ENCODE measurements at regions not wholly inside any gene's neighbourhood (a gene's known extent, or its start where the extent isn't known, plus 50 kb on each side); places are given as distances from the start of the nearest gene placed in this dataset.

DNA sequence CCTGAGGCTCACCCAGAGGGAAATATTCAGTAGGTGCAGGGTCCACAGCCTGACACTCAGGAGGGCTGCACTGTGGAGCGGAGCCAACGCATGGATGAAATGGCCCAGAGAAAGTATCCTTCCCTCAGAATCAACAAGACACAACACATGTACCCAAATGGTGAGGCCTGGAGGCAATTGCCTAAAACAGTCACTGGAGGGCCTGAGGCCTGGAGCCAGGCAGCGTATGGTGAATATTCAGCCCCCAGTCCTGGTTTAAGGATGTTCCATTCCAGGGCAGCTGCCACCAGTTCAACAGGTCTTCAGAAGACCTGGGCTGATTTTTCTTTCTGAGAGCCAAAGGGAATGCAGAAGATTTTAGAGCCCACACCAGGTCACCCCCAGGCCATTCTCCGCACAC is 264.8 kb downstream of the INSC start:
- DNase-seq (ENCODE audit: low spot score) = no peak

DNA sequence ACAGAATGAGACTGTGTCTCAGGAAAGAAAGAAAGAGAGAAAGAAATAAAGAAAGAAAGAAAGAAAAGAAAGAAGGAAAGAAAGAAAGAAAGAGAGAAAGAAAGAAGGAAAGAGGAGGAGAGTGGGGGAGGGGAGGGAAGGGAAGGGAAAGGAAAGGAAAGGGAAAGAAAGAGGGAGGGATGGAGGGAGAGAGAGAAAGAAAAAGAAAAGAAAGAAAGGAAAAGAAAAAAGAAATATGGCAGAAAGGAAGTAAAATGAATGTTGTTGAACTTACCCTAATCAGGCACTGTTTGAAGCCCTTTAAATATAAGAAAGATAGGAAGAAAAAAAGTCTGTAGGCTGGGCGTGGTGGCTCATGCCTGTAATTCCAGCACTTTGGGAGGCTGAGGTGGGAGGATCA is 276.1 kb downstream of the INSC start:
- no peak for DNase-seq (ENCODE audit: low spot score)

DNA sequence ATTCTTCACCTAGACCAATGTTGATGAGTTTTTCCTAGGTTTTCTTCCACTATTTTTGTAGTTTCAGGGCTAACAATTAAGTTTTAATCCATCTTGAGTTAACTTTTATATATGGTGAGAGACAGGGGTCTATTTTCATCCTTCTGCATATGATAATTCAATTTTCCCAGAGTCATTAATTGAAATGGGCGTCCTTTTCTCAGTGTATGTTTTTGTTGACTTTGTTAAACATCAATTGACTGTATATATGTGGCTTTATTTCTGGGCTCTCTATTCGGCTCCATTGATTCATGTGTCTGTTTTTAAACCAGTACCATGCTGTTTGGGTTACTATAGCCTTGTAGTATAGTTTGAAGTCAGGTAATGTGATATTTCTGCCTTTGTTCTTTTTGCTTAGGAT is 282.1 kb downstream of the INSC start:
- no peak for DNase-seq (ENCODE audit: low spot score)

DNA sequence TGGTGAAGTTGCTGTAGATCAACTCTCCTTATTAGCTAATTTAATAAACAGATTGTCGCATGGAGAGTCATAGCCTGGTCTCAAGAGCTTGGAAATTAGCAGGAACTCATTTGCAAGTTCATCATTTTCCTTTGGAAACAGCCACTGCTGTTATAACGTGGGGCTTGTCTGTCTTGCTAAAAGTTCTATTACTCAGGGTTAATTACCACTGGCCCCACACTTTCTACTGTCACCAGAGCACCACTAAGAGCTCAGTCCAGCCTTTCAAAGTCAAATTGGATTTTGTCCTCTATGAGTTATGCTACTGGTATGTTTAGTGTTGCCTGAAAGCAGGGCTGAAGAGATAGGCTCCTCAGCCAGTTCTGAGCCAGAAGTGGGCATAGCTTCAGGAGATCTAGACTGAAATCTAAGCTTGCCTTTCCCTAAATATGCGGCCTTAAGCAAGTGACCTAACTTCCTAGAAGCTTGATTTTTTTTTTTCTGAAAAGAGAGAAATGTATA is 292.2 kb downstream of the INSC start:
- no peak for DNase-seq (ENCODE audit: low spot score)

DNA sequence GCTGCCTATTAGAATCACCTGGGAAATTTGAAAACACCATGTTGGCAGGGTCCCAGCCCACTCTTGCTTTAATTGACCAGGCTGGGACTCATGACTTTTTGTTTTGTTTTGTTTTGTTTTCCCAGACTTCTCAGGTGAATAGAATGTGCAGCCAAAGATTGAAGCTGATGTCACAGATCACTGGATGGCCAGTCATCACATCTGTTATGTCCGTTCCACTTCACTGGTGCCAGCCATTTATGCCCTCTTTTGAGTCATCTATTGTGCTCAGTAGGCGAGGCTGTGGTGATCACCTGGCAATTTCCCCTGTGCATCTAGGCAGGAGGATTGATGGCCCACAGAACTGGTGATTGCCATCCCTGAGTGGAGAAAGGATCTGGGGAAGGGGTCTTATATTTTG is 297.3 kb downstream of the INSC start:
- no peak for DNase-seq (ENCODE audit: low spot score)

- DNase-seq (ENCODE audit: low spot score) = no peak
Observed at GRCh38 chr11:15418921-15419320, 304.2 kb downstream of the INSC start.

DNA sequence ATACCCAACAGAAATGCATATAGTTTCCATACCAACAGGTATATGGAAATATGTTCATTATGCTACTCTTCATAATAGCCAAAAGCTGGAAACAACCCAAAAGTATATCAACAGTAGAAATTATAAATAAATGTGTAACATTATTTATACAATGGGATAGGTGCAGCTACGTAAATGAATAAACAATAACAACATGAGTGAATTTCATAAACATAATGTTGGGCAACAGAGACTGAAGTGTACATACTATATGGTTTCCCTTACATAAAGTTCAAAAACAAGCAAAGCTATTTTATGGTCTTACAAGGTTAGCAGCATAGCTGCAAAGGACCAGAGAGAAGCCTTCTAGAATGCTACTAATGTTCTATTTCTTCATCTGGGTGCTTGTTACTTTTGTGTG is 305.0 kb downstream of the INSC start:
- no peak for DNase-seq (ENCODE audit: low spot score)

- DNase-seq (ENCODE audit: low spot score) = no peak
Observed at GRCh38 chr11:15430381-15430780, 315.7 kb downstream of the INSC start.

- DNase-seq (ENCODE audit: low spot score) = no peak
Observed at GRCh38 chr11:15434529-15434928, 319.8 kb downstream of the INSC start.

DNA sequence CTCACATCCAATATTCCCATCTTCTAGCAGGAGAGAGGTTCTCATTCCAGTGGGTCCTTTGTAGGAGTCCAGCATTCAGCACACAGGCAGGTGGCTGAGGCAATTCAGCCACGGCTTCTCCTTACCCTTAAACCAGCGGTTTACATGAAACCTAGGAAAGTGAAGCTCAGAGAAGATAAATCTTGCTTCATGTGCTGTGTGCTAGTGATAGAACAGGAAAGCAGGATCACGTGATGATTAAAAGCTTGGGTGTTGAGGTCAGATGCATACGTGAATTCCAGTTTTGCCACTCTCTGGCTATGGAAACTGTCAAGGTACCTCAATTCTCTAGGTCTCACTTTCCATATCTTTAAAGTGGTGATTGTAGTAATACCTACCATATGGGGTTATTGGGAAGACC is 331.6 kb downstream of the INSC start:
- DNase-seq (ENCODE audit: low spot score) = no peak

- no peak for DNase-seq (ENCODE audit: low spot score)
Observed at GRCh38 chr11:15446929-15447328, 332.2 kb downstream of the INSC start.

DNA sequence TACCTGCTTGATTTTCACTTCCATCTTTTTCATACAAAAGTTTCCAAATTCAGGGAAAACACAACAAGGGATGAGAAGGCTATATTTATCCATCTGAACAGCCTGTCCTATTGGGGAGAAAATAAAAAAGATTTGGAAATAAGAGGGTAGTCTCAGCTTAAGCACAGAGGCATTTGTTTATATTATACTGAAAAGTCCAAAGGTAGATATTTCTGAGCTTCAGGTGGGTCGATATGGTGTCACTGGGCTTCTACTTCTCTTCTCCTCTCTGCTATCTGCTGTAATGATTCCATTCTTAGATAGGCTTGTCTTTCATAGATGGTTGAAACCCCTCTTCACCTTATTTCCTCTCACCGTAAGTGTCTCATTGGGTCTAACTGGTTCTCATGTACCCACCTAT is 337.0 kb downstream of the INSC start:
- DNase-seq (ENCODE audit: low spot score) = no peak

- peak; percentile 4 for DNase-seq (ENCODE audit: low spot score)
Observed at GRCh38 chr11:15453211-15453765, 338.6 kb downstream of the INSC start.

DNA sequence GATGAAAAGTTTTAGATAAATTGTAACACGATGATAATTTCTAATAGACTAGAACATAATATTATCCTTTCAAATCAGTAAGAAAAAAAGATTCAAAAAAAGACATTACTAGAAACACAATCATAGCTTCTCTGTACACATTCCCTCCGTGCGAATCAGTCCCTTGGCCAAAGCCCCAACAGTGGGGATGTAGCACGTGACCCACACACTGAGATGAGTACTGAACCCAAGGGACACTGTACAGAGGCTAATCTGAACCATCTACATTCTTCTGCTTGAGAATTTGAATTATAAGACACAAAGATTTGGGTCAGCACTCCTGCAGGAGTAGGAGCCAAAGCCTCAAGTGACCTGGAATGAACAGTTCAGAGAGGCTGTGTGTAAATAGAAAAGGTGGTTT is 353.7 kb downstream of the INSC start:
- DNase-seq (ENCODE audit: low spot score) = no peak

DNA sequence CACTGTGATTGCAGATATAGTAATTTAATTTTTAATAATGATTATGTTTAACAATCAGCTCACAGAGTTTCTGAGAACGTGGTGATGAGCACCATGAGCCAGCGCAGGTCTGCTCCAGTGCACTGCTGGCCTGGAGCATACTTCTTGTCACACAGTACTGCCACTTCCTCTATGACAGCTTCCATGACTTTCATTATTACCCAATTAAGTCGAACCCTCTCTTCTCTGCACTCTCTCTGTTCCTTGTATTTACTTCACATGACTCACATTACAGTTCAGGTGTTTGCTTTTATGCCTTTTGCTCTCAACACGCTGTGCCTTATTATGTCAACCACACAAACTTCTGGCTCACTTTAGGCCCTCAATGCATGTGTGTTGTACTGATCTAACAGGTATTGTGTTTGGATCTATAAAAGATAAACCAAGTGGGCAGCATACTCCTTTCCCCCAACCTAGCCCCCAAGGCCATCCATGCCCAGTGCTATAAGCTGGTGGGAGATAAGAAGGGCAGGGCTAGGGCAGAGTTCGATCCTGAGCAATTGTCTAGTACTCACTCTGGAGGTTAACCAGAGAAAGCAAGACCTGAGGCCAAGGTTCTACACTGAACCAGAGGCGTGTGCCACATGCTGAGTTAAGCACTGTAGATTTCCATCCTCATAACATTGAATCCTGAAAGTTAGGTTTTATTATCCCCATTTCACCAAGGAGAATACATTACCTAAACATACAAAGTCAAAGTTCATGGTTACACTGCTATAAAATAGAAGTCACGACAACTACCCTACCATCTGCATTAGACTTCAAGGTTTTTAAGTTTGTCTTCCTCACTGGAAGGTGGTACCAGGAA is 356.5 kb downstream of the INSC start:
- no peak for DNase-seq (ENCODE audit: low spot score)

- no peak for DNase-seq (ENCODE audit: low spot score)
Observed at GRCh38 chr11:15471895-15472799, 357.4 kb downstream of the INSC start.

- no peak for DNase-seq (ENCODE audit: low spot score)
Observed at GRCh38 chr11:15473954-15474837, 359.5 kb downstream of the INSC start.

DNA sequence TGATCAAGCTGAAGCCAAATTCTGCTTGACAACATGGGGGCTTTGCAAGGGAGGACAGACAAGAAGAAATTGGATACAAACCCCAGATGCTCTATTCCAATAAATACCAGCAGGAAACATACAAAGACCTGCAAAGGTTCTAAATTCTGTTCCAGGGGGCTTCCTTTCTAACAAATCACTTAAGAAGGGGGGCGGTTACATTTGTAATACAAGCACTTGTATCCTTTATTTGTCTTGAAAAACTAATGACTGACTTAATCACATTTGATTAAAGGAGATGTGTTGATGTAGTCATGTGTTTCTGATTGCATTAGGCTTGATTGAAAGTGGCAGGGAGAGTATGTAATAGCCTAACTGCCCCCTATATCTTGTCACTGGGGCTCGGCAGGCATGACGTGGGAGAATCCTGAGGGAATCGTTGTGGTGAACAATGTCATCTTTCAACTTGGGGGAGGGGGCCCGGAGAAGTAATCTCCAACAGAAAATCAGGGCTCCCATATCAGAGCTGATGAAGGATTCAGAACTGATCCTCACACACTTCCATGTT is 361.7 kb downstream of the INSC start:
- DNase-seq (ENCODE audit: low spot score) = no peak

GRCh38 chr11:15481871-15482270 is 367.1 kb downstream of the INSC start:
- no peak for DNase-seq (ENCODE audit: low spot score)

GRCh38 chr11:15483205-15483604 is 368.5 kb downstream of the INSC start:
- no peak for DNase-seq (ENCODE audit: low spot score)

DNA sequence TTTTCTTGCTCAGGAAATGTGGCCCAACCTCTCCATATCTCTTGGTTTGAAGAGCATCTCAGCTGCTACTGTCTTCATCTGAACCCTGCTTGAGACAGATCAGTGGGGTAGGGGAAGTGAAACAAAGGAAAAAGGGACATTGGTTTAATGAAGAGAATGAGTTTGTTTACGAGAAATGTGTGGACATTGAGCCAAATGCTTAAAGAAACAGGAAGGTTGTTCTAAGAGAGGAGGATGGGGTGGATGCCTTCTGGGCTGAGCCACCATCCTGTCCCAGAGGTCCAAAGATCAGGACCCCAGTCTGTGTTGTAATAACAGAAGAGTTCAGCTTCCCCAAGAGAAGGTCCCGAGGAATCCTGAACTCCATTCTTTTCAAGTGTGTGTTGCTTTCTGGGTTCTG is 369.7 kb downstream of the INSC start:
- DNase-seq (ENCODE audit: low spot score) = peak; percentile 70
